Suprapubic skin (tissue), 4 donors: ENCODE measurements at regions not wholly inside any gene's neighbourhood (a gene's known extent, or its start where the extent isn't known, plus 50 kb on each side); places are given as distances from the start of the nearest gene placed in this dataset.

Experiments used
- DNase-seq, 2 donors: peaks; one replicate each; pipeline ENCODE4 v3.0.0-alpha.2; 2019; ENCODE audit warnings: low spot score in 2 of 2
- H3K27ac ChIP-seq: fragments of 200-600 bp; sonication (generic); one replicate; pipeline ENCODE4 v1.5.1; 2019
- H3K27me3 ChIP-seq: fragments of 200-600 bp; sonication (generic); one replicate; pipeline ENCODE4 v1.5.1; 2019
- H3K36me3 ChIP-seq: fragments of 200-600 bp; sonication (generic); one replicate; pipeline ENCODE4 v1.5.1; 2019
- H3K4me1 ChIP-seq: fragments of 200-600 bp; sonication (generic); one replicate; pipeline ENCODE4 v1.5.1; 2019
- H3K4me3 ChIP-seq: fragments of 200-600 bp; sonication (generic); one replicate; pipeline ENCODE4 v1.5.1; 2019; ENCODE audit warnings: mild to moderate bottlenecking
- H3K9me3 ChIP-seq: fragments of 200-600 bp; sonication (generic); one replicate; pipeline ENCODE4 v1.5.1; 2019
- CTCF ChIP-seq, 2 donors: fragments of 200-600 bp in 1 of 2; fragments of 450-650 bp in 1 of 2; sonication (generic) in 1 of 2; IDR thresholded peaks; one replicate each; pipeline ENCODE4 v1.5.1; 2016 to 2019; ENCODE audit warnings: antibody characterized with exemption in 2 of 2, mild to moderate bottlenecking in 1 of 2, moderate library complexity in 1 of 2
- EP300 ChIP-seq: sonication (generic); formaldehyde crosslinking; IDR thresholded peaks from one replicate; pipeline ENCODE4 v1.6.1; 2017; ENCODE audit warnings: antibody characterized with exemption
- POLR2A ChIP-seq, 2 donors: fragments of 450-650 bp; IDR thresholded peaks; one replicate each; pipeline ENCODE4 v1.6.1; 2017; ENCODE audit warnings: antibody characterized with exemption in 2 of 2, mild to moderate bottlenecking in 2 of 2, moderate library complexity in 2 of 2
- POLR2AphosphoS5 ChIP-seq, 3 donors: sonication (generic); formaldehyde crosslinking; IDR thresholded peaks; one replicate each; pipeline ENCODE4 v1.6.1; 2017; ENCODE audit warnings: antibody characterized with exemption in 3 of 3
- WGBS: methylation state at CpG from one replicate; pipeline ENCODE4 v1.1.5; 2018; 5-methylcytosine and 5-hydroxymethylcytosine counted together

- Histone ChIP-seq H3K36me3 (no peaks in the 10 kb centered on the region), H3K4me1 (peaks cover 3% of the 10 kb centered on the region), H3K27ac (no peak overlapping the region), H3K27me3 (no peaks in the 10 kb centered on the region), H3K4me3 (no peak overlapping the region), H3K9me3 (no peaks in the 10 kb centered on the region)
- no peak for TF ChIP-seq POLR2A (IDR thresholded peaks at IDR 0.05)
- no peak for DNase-seq
- 28% methylated on average over 17 of the region's 17 CpGs for WGBS
These were observed 65.4 kb upstream of the SLC6A6 start for GRCh38 chr3:14336749-14337598.

GRCh38 chr3:14337828-14338227 is 64.6 kb upstream of the SLC6A6 start:
- DNase-seq, result no peak
- no peaks in the 10 kb centered on the region for H3K9me3 ChIP-seq
- 56% methylated on average over 6 of the region's 6 CpGs for WGBS
- no peak overlapping the region for H3K27ac ChIP-seq
- peaks cover 3% of the 10 kb centered on the region for H3K4me1 ChIP-seq
- no peak for TF ChIP-seq POLR2AphosphoS5 (IDR thresholded peaks at IDR 0.05)
- no peak for TF ChIP-seq POLR2A (IDR thresholded peaks at IDR 0.05)
- TF ChIP-seq CTCF (IDR thresholded peaks at IDR 0.05), result no peak
- no peak for TF ChIP-seq EP300
- no peaks in the 10 kb centered on the region for H3K36me3 ChIP-seq
- H3K27me3 ChIP-seq, result no peaks in the 10 kb centered on the region
- no peak overlapping the region for H3K4me3 ChIP-seq

GRCh38 chr3:14338242-14338641 is 64.2 kb upstream of the SLC6A6 start:
- no peaks in the 10 kb centered on the region for H3K9me3 ChIP-seq
- no peaks in the 10 kb centered on the region for H3K27me3 ChIP-seq
- H3K27ac ChIP-seq, result no peak overlapping the region
- H3K4me3 ChIP-seq, result no peak overlapping the region
- H3K4me1 ChIP-seq, result peaks cover 3% of the 10 kb centered on the region
- H3K36me3 ChIP-seq, result no peaks in the 10 kb centered on the region
- 83% methylated on average over 4 of the region's 4 CpGs for WGBS
- DNase-seq, result no peak
- TF ChIP-seq EP300 (no peak), POLR2A (IDR thresholded peaks at IDR 0.05) (no peak), CTCF (IDR thresholded peaks at IDR 0.05) (no peak), POLR2AphosphoS5 (IDR thresholded peaks at IDR 0.05) (no peak)

GRCh38 chr3:14338898-14339458 is 63.4 kb upstream of the SLC6A6 start:
- H3K4me1 ChIP-seq, result peaks cover 3% of the 10 kb centered on the region
- no peaks in the 10 kb centered on the region for H3K27me3 ChIP-seq
- no peak for DNase-seq
- H3K4me3 ChIP-seq, result no peak overlapping the region
- H3K36me3 ChIP-seq, result no peaks in the 10 kb centered on the region
- 88% methylated on average over 7 of the region's 7 CpGs for WGBS
- H3K9me3 ChIP-seq, result no peaks in the 10 kb centered on the region
- no peak overlapping the region for H3K27ac ChIP-seq
- TF ChIP-seq POLR2A (IDR thresholded peaks at IDR 0.05) (no peak), EP300 (no peak), CTCF (IDR thresholded peaks at IDR 0.05) (no peak), POLR2AphosphoS5 (IDR thresholded peaks at IDR 0.05) (no peak)

- Histone ChIP-seq H3K4me3 (no peak overlapping the region), H3K4me1 (peaks cover 3% of the 10 kb centered on the region), H3K9me3 (no peaks in the 10 kb centered on the region), H3K27ac (no peak overlapping the region), H3K36me3 (no peaks in the 10 kb centered on the region), H3K27me3 (no peaks in the 10 kb centered on the region)
- DNase-seq, result no peak
- WGBS, result 81% methylated on average over 9 of the region's 14 CpGs
- TF ChIP-seq POLR2A (IDR thresholded peaks at IDR 0.05), result no peak
- no peak for TF ChIP-seq CTCF (IDR thresholded peaks at IDR 0.05)
- no peak for TF ChIP-seq EP300
- no peak for TF ChIP-seq POLR2AphosphoS5 (IDR thresholded peaks at IDR 0.05)
These were observed 61.3 kb upstream of the SLC6A6 start for GRCh38 chr3:14340960-14341708.
